HepG2 (cell line): ENCODE measurements at regions not wholly inside any gene's neighbourhood (a gene's known extent, or its start where the extent isn't known, plus 50 kb on each side); places are given as distances from the start of the nearest gene placed in this dataset.

ENCODE experiments used
- CHD2 ChIP-seq: IDR thresholded peaks from 2 replicates; pipeline ENCODE4 v1.6.1; 2011; ENCODE audit warnings: low read depth, low read length, improper control_type of control experiment
- EP300 ChIP-seq, 3 experiments: sonication (generic) in 1 of 3; formaldehyde crosslinking in 1 of 3; IDR thresholded peaks; 2 replicates each; pipeline versions ENCODE4 v1.5.1 to v1.6.1; 2011 to 2020; ENCODE audit warnings: low read depth in 2 of 3, low read length in 2 of 3, borderline replicate concordance in 1 of 3, improper control_type of control experiment in 1 of 3, mild to moderate bottlenecking in 1 of 3, missing genetic modification reagents in 1 of 3, moderate library complexity in 1 of 3
- IRF2 ChIP-seq: IDR thresholded peaks from 2 replicates; pipeline ENCODE4 v1.6.1; 2018; ENCODE audit warnings: missing genetic modification reagents, missing compliant biosample characterization
- MAFF ChIP-seq: IDR thresholded peaks from 2 replicates; pipeline ENCODE4 v1.6.1; 2011; ENCODE audit warnings: low read depth, low read length, improper control_type of control experiment
- MLLT10 ChIP-seq: sonication (generic); formaldehyde crosslinking; IDR thresholded peaks from 2 replicates; pipeline ENCODE4 v1.4.0; 2020; ENCODE audit warnings: missing genetic modification reagents
- NBN ChIP-seq: fragments of 450-650 bp; conservative IDR thresholded peaks from 2 replicates; pipeline ENCODE4 v1.6.1; 2017
- PLRG1 ChIP-seq: fragments of 450-650 bp; conservative IDR thresholded peaks from 2 replicates; pipeline ENCODE4 v1.6.1; 2016
- ZSCAN22 ChIP-seq: sonication (generic); formaldehyde crosslinking; IDR thresholded peaks from 2 replicates; pipeline ENCODE4 v1.4.0; 2020; ENCODE audit warnings: mild to moderate bottlenecking, missing genetic modification reagents
- TF ChIP-seq, protein P1 (sequence below): fragments of 450-650 bp; IDR thresholded peaks from 2 replicates; pipeline ENCODE4 v1.6.1; 2017; ENCODE audit warnings: mild to moderate bottlenecking
- TF ChIP-seq, protein P2 (sequence below): sonication (generic); formaldehyde crosslinking; conservative IDR thresholded peaks from 2 replicates; pipeline ENCODE4 v1.5.0; 2020; ENCODE audit warnings: missing genetic modification reagents
- TF ChIP-seq, protein P3 (sequence below): IDR thresholded peaks from 2 replicates; pipeline ENCODE4 v1.6.1; 2012; ENCODE audit warnings: inconsistent platforms
- TF ChIP-seq, protein P4 (sequence below): sonication (generic); formaldehyde crosslinking; IDR thresholded peaks from 2 replicates; pipeline ENCODE4 v1.4.0; 2020; ENCODE audit warnings: missing genetic modification reagents

DNA sequence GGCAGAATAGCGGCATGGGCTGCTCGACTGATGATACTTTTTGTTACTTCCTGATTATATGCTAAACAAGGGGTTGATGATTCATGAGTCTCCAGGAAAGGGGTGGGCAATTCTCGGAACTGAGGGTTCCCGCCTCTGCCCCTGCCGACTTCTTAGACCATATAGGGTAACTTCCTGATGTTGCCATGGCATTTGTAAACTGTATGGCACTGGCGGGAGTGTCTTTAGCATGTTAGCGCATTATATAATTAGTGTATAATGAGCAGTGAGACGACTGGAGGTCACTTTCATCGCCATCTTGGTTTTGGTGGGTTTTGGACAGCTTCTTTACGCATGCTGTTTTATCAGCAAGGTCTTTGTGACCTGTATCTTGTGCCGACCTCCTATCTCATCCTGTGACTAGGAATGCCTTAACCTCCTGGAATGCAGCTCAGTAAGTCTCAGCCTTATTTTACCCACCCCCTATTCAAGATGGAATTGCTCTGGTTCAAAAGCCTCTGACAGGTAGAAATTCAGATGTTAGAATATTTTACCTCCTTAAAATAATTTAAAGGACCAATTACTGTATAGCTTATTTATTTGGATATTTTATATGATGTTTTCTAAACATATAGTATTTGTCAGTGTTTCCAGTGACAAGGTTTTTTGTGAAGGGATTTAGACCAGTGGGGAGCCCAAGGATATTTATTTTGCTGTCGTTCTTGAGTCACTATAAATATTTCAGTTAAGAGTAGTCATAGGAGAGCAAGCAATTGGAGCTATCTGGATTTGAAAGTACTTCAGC is 90.1 kb upstream of the PIK3CG start:
- TF ChIP-seq EP300 (IDR thresholded peaks at IDR 0.05; ENCODE audit: low read depth in 2 of 2, low read length in 2 of 2) (no peak), EP300 (CRISPR knock-in tag; IDR thresholded peaks at IDR 0.05; ENCODE audit: borderline replicate concordance) (no peak), ZSCAN22 (no peak), MAFF (no peak), IRF2 (CRISPR knock-in tag) (no peak), NBN (no peak), CHD2 (no peak), PLRG1 (no peak), MLLT10 (CRISPR knock-in tag) (no peak)
- TF ChIP-seq, protein P1, sequence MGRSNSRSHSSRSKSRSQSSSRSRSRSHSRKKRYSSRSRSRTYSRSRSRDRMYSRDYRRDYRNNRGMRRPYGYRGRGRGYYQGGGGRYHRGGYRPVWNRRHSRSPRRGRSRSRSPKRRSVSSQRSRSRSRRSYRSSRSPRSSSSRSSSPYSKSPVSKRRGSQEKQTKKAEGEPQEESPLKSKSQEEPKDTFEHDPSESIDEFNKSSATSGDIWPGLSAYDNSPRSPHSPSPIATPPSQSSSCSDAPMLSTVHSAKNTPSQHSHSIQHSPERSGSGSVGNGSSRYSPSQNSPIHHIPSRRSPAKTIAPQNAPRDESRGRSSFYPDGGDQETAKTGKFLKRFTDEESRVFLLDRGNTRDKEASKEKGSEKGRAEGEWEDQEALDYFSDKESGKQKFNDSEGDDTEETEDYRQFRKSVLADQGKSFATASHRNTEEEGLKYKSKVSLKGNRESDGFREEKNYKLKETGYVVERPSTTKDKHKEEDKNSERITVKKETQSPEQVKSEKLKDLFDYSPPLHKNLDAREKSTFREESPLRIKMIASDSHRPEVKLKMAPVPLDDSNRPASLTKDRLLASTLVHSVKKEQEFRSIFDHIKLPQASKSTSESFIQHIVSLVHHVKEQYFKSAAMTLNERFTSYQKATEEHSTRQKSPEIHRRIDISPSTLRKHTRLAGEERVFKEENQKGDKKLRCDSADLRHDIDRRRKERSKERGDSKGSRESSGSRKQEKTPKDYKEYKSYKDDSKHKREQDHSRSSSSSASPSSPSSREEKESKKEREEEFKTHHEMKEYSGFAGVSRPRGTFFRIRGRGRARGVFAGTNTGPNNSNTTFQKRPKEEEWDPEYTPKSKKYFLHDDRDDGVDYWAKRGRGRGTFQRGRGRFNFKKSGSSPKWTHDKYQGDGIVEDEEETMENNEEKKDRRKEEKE = no peak
- TF ChIP-seq, protein P2, sequence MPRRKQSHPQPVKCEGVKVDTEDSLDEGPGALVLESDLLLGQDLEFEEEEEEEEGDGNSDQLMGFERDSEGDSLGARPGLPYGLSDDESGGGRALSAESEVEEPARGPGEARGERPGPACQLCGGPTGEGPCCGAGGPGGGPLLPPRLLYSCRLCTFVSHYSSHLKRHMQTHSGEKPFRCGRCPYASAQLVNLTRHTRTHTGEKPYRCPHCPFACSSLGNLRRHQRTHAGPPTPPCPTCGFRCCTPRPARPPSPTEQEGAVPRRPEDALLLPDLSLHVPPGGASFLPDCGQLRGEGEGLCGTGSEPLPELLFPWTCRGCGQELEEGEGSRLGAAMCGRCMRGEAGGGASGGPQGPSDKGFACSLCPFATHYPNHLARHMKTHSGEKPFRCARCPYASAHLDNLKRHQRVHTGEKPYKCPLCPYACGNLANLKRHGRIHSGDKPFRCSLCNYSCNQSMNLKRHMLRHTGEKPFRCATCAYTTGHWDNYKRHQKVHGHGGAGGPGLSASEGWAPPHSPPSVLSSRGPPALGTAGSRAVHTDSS (CRISPR knock-in tag) = no peak
- TF ChIP-seq, protein P3, sequence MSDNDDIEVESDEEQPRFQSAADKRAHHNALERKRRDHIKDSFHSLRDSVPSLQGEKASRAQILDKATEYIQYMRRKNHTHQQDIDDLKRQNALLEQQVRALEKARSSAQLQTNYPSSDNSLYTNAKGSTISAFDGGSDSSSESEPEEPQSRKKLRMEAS = no peak
- TF ChIP-seq, protein P4, sequence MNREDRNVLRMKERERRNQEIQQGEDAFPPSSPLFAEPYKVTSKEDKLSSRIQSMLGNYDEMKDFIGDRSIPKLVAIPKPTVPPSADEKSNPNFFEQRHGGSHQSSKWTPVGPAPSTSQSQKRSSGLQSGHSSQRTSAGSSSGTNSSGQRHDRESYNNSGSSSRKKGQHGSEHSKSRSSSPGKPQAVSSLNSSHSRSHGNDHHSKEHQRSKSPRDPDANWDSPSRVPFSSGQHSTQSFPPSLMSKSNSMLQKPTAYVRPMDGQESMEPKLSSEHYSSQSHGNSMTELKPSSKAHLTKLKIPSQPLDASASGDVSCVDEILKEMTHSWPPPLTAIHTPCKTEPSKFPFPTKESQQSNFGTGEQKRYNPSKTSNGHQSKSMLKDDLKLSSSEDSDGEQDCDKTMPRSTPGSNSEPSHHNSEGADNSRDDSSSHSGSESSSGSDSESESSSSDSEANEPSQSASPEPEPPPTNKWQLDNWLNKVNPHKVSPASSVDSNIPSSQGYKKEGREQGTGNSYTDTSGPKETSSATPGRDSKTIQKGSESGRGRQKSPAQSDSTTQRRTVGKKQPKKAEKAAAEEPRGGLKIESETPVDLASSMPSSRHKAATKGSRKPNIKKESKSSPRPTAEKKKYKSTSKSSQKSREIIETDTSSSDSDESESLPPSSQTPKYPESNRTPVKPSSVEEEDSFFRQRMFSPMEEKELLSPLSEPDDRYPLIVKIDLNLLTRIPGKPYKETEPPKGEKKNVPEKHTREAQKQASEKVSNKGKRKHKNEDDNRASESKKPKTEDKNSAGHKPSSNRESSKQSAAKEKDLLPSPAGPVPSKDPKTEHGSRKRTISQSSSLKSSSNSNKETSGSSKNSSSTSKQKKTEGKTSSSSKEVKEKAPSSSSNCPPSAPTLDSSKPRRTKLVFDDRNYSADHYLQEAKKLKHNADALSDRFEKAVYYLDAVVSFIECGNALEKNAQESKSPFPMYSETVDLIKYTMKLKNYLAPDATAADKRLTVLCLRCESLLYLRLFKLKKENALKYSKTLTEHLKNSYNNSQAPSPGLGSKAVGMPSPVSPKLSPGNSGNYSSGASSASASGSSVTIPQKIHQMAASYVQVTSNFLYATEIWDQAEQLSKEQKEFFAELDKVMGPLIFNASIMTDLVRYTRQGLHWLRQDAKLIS (CRISPR knock-in tag) = no peak
